HepG2 (cell line): ENCODE measurements at regions not wholly inside any gene's neighbourhood (a gene's known extent, or its start where the extent isn't known, plus 50 kb on each side); places are given as distances from the start of the nearest gene placed in this dataset.

ENCODE experiments used
- BRD4 ChIP-seq: sonication (generic); formaldehyde crosslinking; IDR thresholded peaks from 2 replicates; pipeline ENCODE4 v1.4.0; 2020; ENCODE audit warnings: missing genetic modification reagents
- CENPX ChIP-seq: sonication (generic); formaldehyde crosslinking; IDR thresholded peaks from 2 replicates; pipeline ENCODE4 v1.9.0; 2021; ENCODE audit warnings: mild to moderate bottlenecking, missing genetic modification reagents, moderate library complexity
- ELF4 ChIP-seq: sonication (generic); formaldehyde crosslinking; IDR thresholded peaks from 2 replicates; pipeline ENCODE4 v1.5.0; 2020; ENCODE audit warnings: missing genetic modification reagents, mild to moderate bottlenecking, moderate library complexity, borderline replicate concordance
- FOSL2 ChIP-seq: sonication (generic); formaldehyde crosslinking; IDR thresholded peaks from 2 replicates; pipeline ENCODE4 v1.4.0; 2020; ENCODE audit warnings: missing genetic modification reagents
- HOXD1 ChIP-seq: sonication (generic); formaldehyde crosslinking; IDR thresholded peaks from 2 replicates; pipeline ENCODE4 v1.5.0; 2020; ENCODE audit warnings: missing genetic modification reagents
- MBNL3 ChIP-seq: fragments of 250-450 bp; sonication (Bioruptor Pico); conservative IDR thresholded peaks from 2 replicates; pipeline ENCODE4 v1.8.0; 2022; ENCODE audit warnings: mild to moderate bottlenecking, inconsistent platforms
- MED1 ChIP-seq: sonication (generic); formaldehyde crosslinking; IDR thresholded peaks from 2 replicates; pipeline ENCODE4 v1.4.0; 2020; ENCODE audit warnings: missing genetic modification reagents
- NR2F6 ChIP-seq, 2 experiments: IDR thresholded peaks; 2 replicates each; pipeline ENCODE4 v1.6.1; 2016; ENCODE audit warnings: antibody characterized with exemption in 1 of 2, mild to moderate bottlenecking in 1 of 2
- SPEN ChIP-seq: sonication (generic); formaldehyde crosslinking; IDR thresholded peaks from 2 replicates; pipeline ENCODE4 v1.5.1; 2020; ENCODE audit warnings: low read depth, mild to moderate bottlenecking, missing genetic modification reagents
- TAF15 ChIP-seq: fragments of 200-400 bp; formaldehyde crosslinking; IDR thresholded peaks from one replicate; pipeline ENCODE4 v1.6.1; 2018; ENCODE audit warnings: mild to moderate bottlenecking, low read depth, low read length; ENCODE audit not compliant: poor library complexity, severe bottlenecking
- TOE1 ChIP-seq: sonication (generic); formaldehyde crosslinking; IDR thresholded peaks from 2 replicates; pipeline ENCODE4 v1.4.0; 2020; ENCODE audit warnings: mild to moderate bottlenecking, missing genetic modification reagents
- ZFP90 ChIP-seq: sonication (generic); formaldehyde crosslinking; IDR thresholded peaks from 2 replicates; pipeline ENCODE4 v1.8.0; 2022; ENCODE audit warnings: missing genetic modification reagents, mild to moderate bottlenecking, inconsistent platforms, borderline replicate concordance
- ZNF318 ChIP-seq: sonication (generic); formaldehyde crosslinking; IDR thresholded peaks from 2 replicates; pipeline ENCODE4 v1.4.0; 2020; ENCODE audit warnings: mild to moderate bottlenecking, missing genetic modification reagents
- ZNF362 ChIP-seq: sonication (generic); formaldehyde crosslinking; IDR thresholded peaks from 2 replicates; pipeline ENCODE4 v1.4.0; 2020; ENCODE audit warnings: missing genetic modification reagents, mild to moderate bottlenecking, borderline replicate concordance
- ZNF468 ChIP-seq: sonication (generic); formaldehyde crosslinking; IDR thresholded peaks from 2 replicates; pipeline ENCODE4 v1.8.0; 2022; ENCODE audit warnings: mild to moderate bottlenecking, moderate library complexity, missing genetic modification reagents
- ZNF569 ChIP-seq: sonication (generic); formaldehyde crosslinking; IDR thresholded peaks from 2 replicates; pipeline ENCODE4 v1.5.0; 2020; ENCODE audit warnings: mild to moderate bottlenecking, missing genetic modification reagents, moderate library complexity, borderline replicate concordance
- ZNF704 ChIP-seq: sonication (generic); formaldehyde crosslinking; IDR thresholded peaks from 2 replicates; pipeline ENCODE4 v1.8.1; 2023; ENCODE audit warnings: mild to moderate bottlenecking, inconsistent platforms, moderate library complexity, missing genetic modification reagents, borderline replicate concordance
- ZNF75D ChIP-seq: sonication (generic); formaldehyde crosslinking; IDR thresholded peaks from 2 replicates; pipeline ENCODE4 v1.8.1; 2023; ENCODE audit warnings: missing genetic modification reagents, mild to moderate bottlenecking, borderline replicate concordance

GRCh38 chr12:65742018-65743010, 82.0 kb upstream of the HMGA2 start (continued):
- TF ChIP-seq MBNL3 (no peak), MED1 (CRISPR knock-in tag) (no peak), HOXD1 (CRISPR knock-in tag) (no peak), ZNF704 (CRISPR knock-in tag) (no peak), ZNF569 (CRISPR knock-in tag) (no peak), ELF4 (CRISPR knock-in tag) (no peak), ZNF362 (no peak), TOE1 (no peak), ZNF75D (CRISPR knock-in tag) (no peak), BRD4 (no peak), FOSL2 (CRISPR knock-in tag) (no peak), SPEN (CRISPR knock-in tag) (0 out of 2 replicates have a peak, but pooled peaks have one; percentile 40), CENPX (CRISPR knock-in tag) (no peak), NR2F6 (IDR thresholded peaks at IDR 0.05) (no peak), NR2F6 (CRISPR knock-in tag; IDR thresholded peaks at IDR 0.05) (no peak), ZNF468 (no peak), ZNF318 (CRISPR knock-in tag) (0 out of 2 replicates have a peak, but pooled peaks have one; percentile 28), ZFP90 (no peak), TAF15 (peak; percentile 84)
